ENCODE measurements at regions not wholly inside any gene's neighbourhood (a gene's known extent, or its start where the extent isn't known, plus 50 kb on each side); places are given as distances from the start of the nearest gene placed in this dataset.

DNA sequence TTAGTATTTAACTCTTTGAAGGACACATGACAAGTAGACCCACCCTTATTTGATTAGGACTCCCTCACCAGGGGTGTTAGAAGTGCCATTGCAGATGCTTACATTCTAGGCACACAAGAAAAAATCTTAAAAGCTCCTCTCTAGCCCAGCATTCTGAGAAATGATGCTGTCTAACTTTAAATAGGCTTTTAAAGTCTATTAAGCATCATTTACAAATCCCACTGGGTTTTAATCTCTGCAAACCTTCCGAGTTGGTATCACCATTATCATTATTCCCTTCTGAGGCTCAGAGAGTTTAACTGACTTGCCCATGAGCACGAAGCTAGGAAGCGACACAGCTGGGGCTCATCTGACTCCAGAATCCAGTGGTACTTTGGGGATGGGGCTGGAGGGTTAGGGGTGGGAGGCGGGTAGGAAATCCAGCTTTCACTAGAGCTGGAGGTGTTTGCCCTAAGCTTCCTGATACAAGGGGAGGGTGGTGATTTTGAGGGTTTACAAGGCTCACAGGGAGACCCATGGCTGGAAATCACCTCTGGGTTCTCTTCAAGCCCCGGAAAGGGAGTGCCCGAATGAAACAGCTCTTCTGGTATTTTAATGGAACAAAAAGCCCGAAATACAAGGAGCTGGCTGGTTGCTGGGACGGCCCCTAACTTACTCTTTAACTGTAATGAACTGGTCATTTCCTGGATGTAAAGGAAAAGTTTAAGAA, 109.2 kb upstream of the FUT8 start:
- H3K4me3 ChIP-seq: no peak overlapping the region
- peak in 1 of 2 donors; percentile 22 for ATAC-seq (ENCODE audit: low FRiP score in 2 of 2)

DNA sequence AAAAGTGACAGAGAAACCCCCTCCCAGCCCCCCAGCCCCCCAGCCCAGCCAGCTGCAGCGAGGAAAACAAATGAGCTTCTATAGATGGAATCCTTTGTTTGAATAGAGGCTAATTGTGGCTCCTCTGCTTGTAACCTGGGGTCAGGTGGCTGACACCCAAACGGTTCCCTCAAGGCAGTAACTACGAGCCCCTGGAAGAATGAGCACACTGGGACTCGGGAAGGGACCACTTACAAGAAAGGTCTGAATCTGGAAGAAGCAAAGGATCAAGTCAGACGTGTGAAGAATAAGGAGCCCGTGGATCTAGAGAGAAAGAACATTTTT, 108.7 kb upstream of the FUT8 start:
- DNase-seq (no peak), ATAC-seq (ENCODE audit: low FRiP score in 2 of 2) (no peak)
- 61 to 71% methylated on average over 6 of the region's 6 CpGs for WGBS, 2 donors
- TF ChIP-seq, protein P1, sequence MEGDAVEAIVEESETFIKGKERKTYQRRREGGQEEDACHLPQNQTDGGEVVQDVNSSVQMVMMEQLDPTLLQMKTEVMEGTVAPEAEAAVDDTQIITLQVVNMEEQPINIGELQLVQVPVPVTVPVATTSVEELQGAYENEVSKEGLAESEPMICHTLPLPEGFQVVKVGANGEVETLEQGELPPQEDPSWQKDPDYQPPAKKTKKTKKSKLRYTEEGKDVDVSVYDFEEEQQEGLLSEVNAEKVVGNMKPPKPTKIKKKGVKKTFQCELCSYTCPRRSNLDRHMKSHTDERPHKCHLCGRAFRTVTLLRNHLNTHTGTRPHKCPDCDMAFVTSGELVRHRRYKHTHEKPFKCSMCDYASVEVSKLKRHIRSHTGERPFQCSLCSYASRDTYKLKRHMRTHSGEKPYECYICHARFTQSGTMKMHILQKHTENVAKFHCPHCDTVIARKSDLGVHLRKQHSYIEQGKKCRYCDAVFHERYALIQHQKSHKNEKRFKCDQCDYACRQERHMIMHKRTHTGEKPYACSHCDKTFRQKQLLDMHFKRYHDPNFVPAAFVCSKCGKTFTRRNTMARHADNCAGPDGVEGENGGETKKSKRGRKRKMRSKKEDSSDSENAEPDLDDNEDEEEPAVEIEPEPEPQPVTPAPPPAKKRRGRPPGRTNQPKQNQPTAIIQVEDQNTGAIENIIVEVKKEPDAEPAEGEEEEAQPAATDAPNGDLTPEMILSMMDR (IDR thresholded peaks at IDR 0.05): no peak
- TF ChIP-seq POLR2AphosphoS5 (IDR thresholded peaks at IDR 0.05) (no peak), EP300 (IDR thresholded peaks at IDR 0.05) (no peak), POLR2A (IDR thresholded peaks at IDR 0.05) (no peak)
- H3K27ac ChIP-seq: peak overlapping the region in 2 of 4 donors; percentile 9 to 73
- H3K36me3 ChIP-seq: no peaks in the 10 kb centered on the region
- no peaks in the 10 kb centered on the region for H3K27me3 ChIP-seq
- no peak overlapping the region for H3K4me3 ChIP-seq
- H3K4me1 ChIP-seq: peaks cover 0 to 29% (median 2%) of the 10 kb centered on the region in 4 donors
- no peaks in the 10 kb centered on the region for H3K9me3 ChIP-seq

More for the DNA sequence above, 109.2 kb upstream of the FUT8 start:
- H3K36me3 ChIP-seq: no peaks in the 10 kb centered on the region
- no peaks in the 10 kb centered on the region for H3K27me3 ChIP-seq
- peak in 1 of 2 donors; percentile 56 for DNase-seq
- peak overlapping the region in 2 of 4 donors; percentile 9 to 73 for H3K27ac ChIP-seq
- TF ChIP-seq EP300 (IDR thresholded peaks at IDR 0.05) (no peak), POLR2AphosphoS5 (IDR thresholded peaks at IDR 0.05) (no peak), POLR2A (IDR thresholded peaks at IDR 0.05) (no peak)
- TF ChIP-seq, protein P1 (IDR thresholded peaks at IDR 0.05): no peak
- H3K9me3 ChIP-seq: no peaks in the 10 kb centered on the region
- WGBS, 2 donors: 56 to 62% methylated on average over 8 of the region's 8 CpGs
- H3K4me1 ChIP-seq: peaks cover 0 to 30% (median 2%) of the 10 kb centered on the region in 4 donors

DNA sequence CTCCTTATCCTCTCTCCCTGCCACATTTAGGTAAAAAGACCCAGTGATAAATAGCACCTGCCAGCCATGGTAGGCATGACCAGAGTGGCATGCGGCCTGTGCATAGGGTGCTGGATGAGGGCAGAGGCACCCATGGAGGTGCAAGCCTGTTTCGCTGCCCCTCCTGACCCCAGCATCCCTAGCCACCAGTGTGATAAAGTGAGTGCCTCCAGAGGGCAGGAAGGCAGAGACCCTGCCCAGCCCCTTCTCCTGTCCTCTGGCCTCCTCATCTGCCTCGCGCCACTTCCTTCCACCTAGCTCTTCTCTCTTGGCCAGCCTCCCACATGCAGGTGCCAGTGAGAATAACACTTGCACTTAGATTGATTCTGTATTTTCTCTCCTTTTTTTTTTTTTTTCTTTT, 108.3 kb upstream of the FUT8 start:
- DNase-seq (no peak), ATAC-seq (ENCODE audit: low FRiP score in 2 of 2) (no peak)
- H3K36me3 ChIP-seq: no peaks in the 10 kb centered on the region
- TF ChIP-seq POLR2A (IDR thresholded peaks at IDR 0.05) (no peak), EP300 (IDR thresholded peaks at IDR 0.05) (no peak), POLR2AphosphoS5 (IDR thresholded peaks at IDR 0.05) (no peak)
- TF ChIP-seq, protein P1 (IDR thresholded peaks at IDR 0.05): no peak
- 85 to 87% methylated on average over 4 of the region's 4 CpGs for WGBS, 2 donors
- no peaks in the 10 kb centered on the region for H3K9me3 ChIP-seq
- peak overlapping the region in 2 of 4 donors; percentile 9 to 73 for H3K27ac ChIP-seq
- H3K4me3 ChIP-seq: no peak overlapping the region
- H3K27me3 ChIP-seq: no peaks in the 10 kb centered on the region
- H3K4me1 ChIP-seq: peaks cover 0 to 29% (median 2%) of the 10 kb centered on the region in 4 donors

DNA sequence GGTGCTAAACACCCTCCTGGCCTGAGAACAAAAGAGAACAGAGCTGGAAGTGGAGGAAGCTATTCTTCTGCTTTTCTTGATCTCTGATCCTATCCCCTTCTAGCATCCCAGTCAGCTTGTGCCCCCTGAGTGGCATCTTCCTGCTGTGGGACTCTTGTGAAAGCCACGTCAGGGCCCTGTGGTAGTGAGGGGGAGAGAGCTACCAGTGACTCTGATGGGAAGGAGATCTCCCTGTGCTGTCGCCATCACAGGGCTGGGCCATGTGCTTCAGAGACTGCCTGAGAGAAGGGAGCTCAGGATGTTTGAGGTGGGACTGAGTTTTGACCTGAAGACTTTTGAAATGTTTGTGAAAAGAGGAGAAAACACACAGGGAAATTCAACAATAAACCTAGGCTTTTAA, 107.6 kb upstream of the FUT8 start:
- H3K36me3 ChIP-seq: no peaks in the 10 kb centered on the region
- peaks cover 0 to 29% (median 2%) of the 10 kb centered on the region in 4 donors for H3K4me1 ChIP-seq
- H3K27ac ChIP-seq: peak overlapping the region in 1 of 4 donors; percentile 23
- H3K27me3 ChIP-seq: no peaks in the 10 kb centered on the region
- H3K4me3 ChIP-seq: no peak overlapping the region
- no peak for ATAC-seq (ENCODE audit: low FRiP score in 2 of 2)
- TF ChIP-seq EP300 (IDR thresholded peaks at IDR 0.05) (no peak), POLR2A (IDR thresholded peaks at IDR 0.05) (no peak), POLR2AphosphoS5 (IDR thresholded peaks at IDR 0.05) (no peak)
- TF ChIP-seq, protein P1 (IDR thresholded peaks at IDR 0.05): no peak
- WGBS, 2 donors: 81 to 100% methylated on average over 2 of the region's 2 CpGs
- H3K9me3 ChIP-seq: no peaks in the 10 kb centered on the region
- no peak for DNase-seq

DNA sequence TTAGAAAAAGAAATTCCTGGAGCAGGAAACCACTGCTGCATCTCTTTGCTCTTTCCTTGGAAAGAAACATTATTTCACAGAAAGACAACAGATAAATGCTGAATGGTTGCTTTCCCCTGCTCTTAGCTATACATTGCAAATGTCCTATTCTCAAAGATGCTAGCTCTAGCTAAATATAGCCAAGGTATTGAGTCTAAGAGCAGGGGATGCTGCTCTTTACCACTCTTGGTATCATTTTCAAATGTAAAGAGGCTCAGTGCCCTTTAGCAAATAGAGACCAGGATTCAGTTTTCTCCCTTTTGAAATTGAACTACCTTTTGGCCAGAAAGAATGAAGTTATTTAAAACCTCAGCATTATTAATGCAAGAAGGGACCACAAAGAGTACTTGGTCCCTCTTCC, 104.0 kb upstream of the FUT8 start:
- Histone ChIP-seq H3K9me3 (no peaks in the 10 kb centered on the region), H3K4me3 (no peak overlapping the region), H3K27ac (no peak overlapping the region), H3K4me1 (peaks cover 0 to 12% (median 2%) of the 10 kb centered on the region in 4 donors), H3K36me3 (no peaks in the 10 kb centered on the region), H3K27me3 (no peaks in the 10 kb centered on the region)
- ATAC-seq (ENCODE audit: low FRiP score in 2 of 2) (no peak), DNase-seq (no peak)
- TF ChIP-seq EP300 (IDR thresholded peaks at IDR 0.05) (no peak), POLR2AphosphoS5 (IDR thresholded peaks at IDR 0.05) (no peak), POLR2A (IDR thresholded peaks at IDR 0.05) (no peak)
- TF ChIP-seq, protein P1 (IDR thresholded peaks at IDR 0.05): no peak

Measured in upper lobe of left lung (tissue), 6 donors.